CD4-positive, alpha-beta T cell (primary cell): ENCODE measurements at regions not wholly inside any gene's neighbourhood (a gene's known extent, or its start where the extent isn't known, plus 50 kb on each side); places are given as distances from the start of the nearest gene placed in this dataset.

ENCODE experiments used
- ATAC-seq: fragments of 200-7000 bp; cut with Tn5 transposase; one replicate; pipeline ENCODE4 v1.10.0; 2022; ENCODE audit warnings: mild to moderate bottlenecking; ENCODE audit not compliant: poor library complexity
- CTCF ChIA-PET: fragments of 350-600 bp; sonication (Branson Sonifier 250); formaldehyde crosslinking; loops from one replicate; lab custom pipeline; 2021; ENCODE audit warnings: antibody characterized with exemption, inconsistent platforms; lab: Charles Lee
- POLR2A ChIA-PET: fragments of 350-600 bp; sonication (Branson Sonifier 250); formaldehyde crosslinking; loops from one replicate; lab custom pipeline; 2021; ENCODE audit warnings: antibody characterized with exemption, inconsistent platforms; lab: Charles Lee
- DNase-seq, 14 experiments: peaks; one replicate each; pipeline ENCODE4 v3.0.0-alpha.2; 2013 to 2020; ENCODE audit warnings: mixed read lengths in 2 of 14
- H3K27ac ChIP-seq, 2 donors: one replicate each; pipeline versions ENCODE4 v1.5.1 to v1.7.0; 2013; ENCODE audit warnings: low read length in 2 of 2, low read depth in 1 of 2, mild to moderate bottlenecking in 1 of 2
- H3K27me3 ChIP-seq, 2 experiments: 1 replicate in 1 of 2; 2 replicates in 1 of 2; pipeline versions ENCODE4 v1.6.1 to v1.7.0; 2013; ENCODE audit warnings: low read length in 2 of 2, control low read depth in 1 of 2, mild to moderate bottlenecking in 1 of 2, moderate library complexity in 1 of 2; ENCODE audit not compliant: insufficient read depth in 2 of 2, control insufficient read depth in 1 of 2
- H3K36me3 ChIP-seq: one replicate; pipeline ENCODE4 v1.6.1; 2013; ENCODE audit warnings: low read length, control low read depth; ENCODE audit not compliant: insufficient read depth
- H3K4me1 ChIP-seq: one replicate; pipeline ENCODE4 v1.6.1; 2013; ENCODE audit warnings: low read length, control low read depth; ENCODE audit not compliant: insufficient read depth
- H3K4me3 ChIP-seq: one replicate; pipeline ENCODE4 v1.5.1; 2013; ENCODE audit warnings: mild to moderate bottlenecking, low read length, moderate library complexity
- H3K9me3 ChIP-seq, 2 experiments: 1 replicate in 1 of 2; 2 replicates in 1 of 2; pipeline versions ENCODE4 v1.6.1 to v1.7.0; 2013; ENCODE audit warnings: low read length in 2 of 2, mild to moderate bottlenecking in 2 of 2, control low read depth in 1 of 2, moderate library complexity in 1 of 2; ENCODE audit not compliant: control insufficient read depth in 1 of 2, insufficient read depth in 1 of 2
- H3K27ac Mint-ChIP-seq: one replicate; pipeline ENCODE4 v1.8.0; 2020; ENCODE audit warnings: mixed read lengths
- H3K27me3 Mint-ChIP-seq: one replicate; pipeline ENCODE4 v1.8.0; 2021; ENCODE audit warnings: mixed read lengths
- H3K36me3 Mint-ChIP-seq: one replicate; pipeline ENCODE4 v1.8.0; 2021; ENCODE audit warnings: low read depth, mixed read lengths
- H3K4me1 Mint-ChIP-seq: one replicate; pipeline ENCODE4 v1.8.0; 2021; ENCODE audit warnings: low read depth, mixed read lengths
- H3K4me3 Mint-ChIP-seq: one replicate; pipeline ENCODE4 v1.8.0; 2020; ENCODE audit warnings: mild to moderate bottlenecking, mixed read lengths
- H3K9me3 Mint-ChIP-seq: one replicate; pipeline ENCODE4 v1.8.0; 2020; ENCODE audit warnings: mixed read lengths
- CTCF ChIP-seq: fragments of 200-600 bp; IDR thresholded peaks from one replicate; pipeline ENCODE4 v1.8.0; 2022; ENCODE audit warnings: antibody characterized with exemption, mild to moderate bottlenecking
- intact Hi-C, 2 experiments: fragments of 100-400 bp; cut with DNase I in 1 of 2; cut with micrococcal nuclease in 1 of 2; formaldehyde crosslinking; loops; one replicate each; pipeline versions ENCODE4 v1.15.1 to v1.9.0; 2023 to 2025; cut with DNase I, micrococcal nuclease

GRCh38 chr5:53257806-53258373, 148.3 kb upstream of the MOCS2 start:
- H3K36me3 ChIP-seq = no peaks in the 10 kb centered on the region
- Mint-ChIP-seq H3K4me3 (no peak overlapping the region), H3K36me3 (no peaks in the 10 kb centered on the region), H3K27me3 (peaks cover 4% of the 10 kb centered on the region), H3K9me3 (no peaks in the 10 kb centered on the region), H3K27ac (no peak overlapping the region), H3K4me1 (no peaks in the 10 kb centered on the region)
- no peak for ATAC-seq
- no peak overlapping the region for H3K27ac ChIP-seq
- ChIA-PET POLR2A (no interaction called here), CTCF (no interaction called here)
- no peak for TF ChIP-seq CTCF
- no peaks in the 10 kb centered on the region for H3K9me3 ChIP-seq
- H3K4me1 ChIP-seq = no peaks in the 10 kb centered on the region
- peaks cover 0 to 4% of the 10 kb centered on the region in 2 experiments for H3K27me3 ChIP-seq
- H3K4me3 ChIP-seq = no peak overlapping the region
- intact Hi-C loops = no loop called here
- DNase-seq = no peak

DNA sequence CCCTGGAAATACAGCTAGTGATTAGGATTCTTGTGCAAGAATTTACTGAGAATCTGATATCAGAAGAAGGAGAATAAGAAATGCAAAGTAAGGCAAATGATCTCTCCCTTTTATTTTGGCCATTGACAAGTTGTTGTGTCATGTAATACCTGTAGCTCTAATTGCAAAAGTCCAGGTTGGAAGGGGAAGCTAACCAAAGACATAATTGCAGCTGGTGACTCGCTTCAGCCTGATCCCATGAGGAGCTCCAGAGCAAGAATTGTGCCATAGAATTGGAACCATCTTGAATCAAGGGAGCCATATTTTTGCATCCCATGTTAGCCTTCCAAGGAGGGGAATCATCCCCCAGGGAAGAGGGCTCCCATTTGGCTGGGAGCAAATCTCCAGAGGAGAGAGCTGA, 149.6 kb upstream of the MOCS2 start:
- no peak overlapping the region for H3K27ac Mint-ChIP-seq
- no peak for TF ChIP-seq CTCF
- Histone ChIP-seq H3K27ac (no peak overlapping the region), H3K9me3 (no peaks in the 10 kb centered on the region), H3K27me3 (peaks cover 0 to 4% of the 10 kb centered on the region in 2 experiments), H3K4me1 (no peaks in the 10 kb centered on the region), H3K36me3 (no peaks in the 10 kb centered on the region), H3K4me3 (no peak overlapping the region)
- intact Hi-C loops = no loop called here
- H3K4me3 Mint-ChIP-seq = no peak overlapping the region
- H3K9me3 Mint-ChIP-seq = no peaks in the 10 kb centered on the region
- CTCF ChIA-PET = no interaction called here
- POLR2A ChIA-PET = no interaction called here
- H3K4me1 Mint-ChIP-seq = no peaks in the 10 kb centered on the region
- peaks cover 8% of the 10 kb centered on the region for H3K27me3 Mint-ChIP-seq
- no peak for ATAC-seq
- no peaks in the 10 kb centered on the region for H3K36me3 Mint-ChIP-seq
- no peak for DNase-seq

DNA sequence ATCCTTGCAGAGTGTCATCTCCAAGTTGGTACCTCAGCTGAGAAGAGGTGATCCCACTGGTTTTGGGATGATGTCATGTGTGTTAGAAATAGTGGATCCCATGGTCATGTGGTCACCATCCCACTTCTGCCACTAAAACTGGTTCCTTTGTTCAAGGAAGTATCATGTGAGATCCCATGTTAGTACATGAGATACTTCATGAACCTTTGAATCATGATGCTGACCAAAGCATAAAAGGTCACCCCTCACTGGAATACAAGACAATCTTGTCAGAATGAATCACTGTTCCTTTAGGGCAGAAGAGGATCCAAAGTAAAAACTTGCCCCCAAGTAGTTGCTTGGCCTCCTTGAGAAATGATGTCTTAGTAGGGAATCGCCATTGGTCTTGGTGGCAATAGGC, 150.9 kb upstream of the MOCS2 start:
- no peaks in the 10 kb centered on the region for H3K4me1 Mint-ChIP-seq

More for the DNA sequence above, 150.9 kb upstream of the MOCS2 start:
- TF ChIP-seq CTCF = no peak
- no peak for DNase-seq
- no peaks in the 10 kb centered on the region for H3K36me3 ChIP-seq
- H3K27me3 ChIP-seq = peaks cover 0 to 4% of the 10 kb centered on the region in 2 experiments
- Mint-ChIP-seq H3K27me3 (peaks cover 10% of the 10 kb centered on the region), H3K36me3 (no peaks in the 10 kb centered on the region), H3K27ac (no peak overlapping the region), H3K4me3 (no peak overlapping the region), H3K9me3 (no peaks in the 10 kb centered on the region)
- H3K9me3 ChIP-seq = no peaks in the 10 kb centered on the region
- POLR2A ChIA-PET = no interaction called here
- CTCF ChIA-PET = no interaction called here
- intact Hi-C loops = no loop called here
- no peak overlapping the region for H3K27ac ChIP-seq
- no peaks in the 10 kb centered on the region for H3K4me1 ChIP-seq
- no peak overlapping the region for H3K4me3 ChIP-seq
- no peak for ATAC-seq
